Glomerular endothelial cell (primary cell): ENCODE measurements at regions not wholly inside any gene's neighbourhood (a gene's known extent, or its start where the extent isn't known, plus 50 kb on each side); places are given as distances from the start of the nearest gene placed in this dataset.

Experiments
- DNase-seq: peaks from one replicate; pipeline ENCODE4 v3.0.0-alpha.2; 2011; ENCODE audit warnings: low read depth, low spot score; ENCODE audit errors: extremely low read depth

DNA sequence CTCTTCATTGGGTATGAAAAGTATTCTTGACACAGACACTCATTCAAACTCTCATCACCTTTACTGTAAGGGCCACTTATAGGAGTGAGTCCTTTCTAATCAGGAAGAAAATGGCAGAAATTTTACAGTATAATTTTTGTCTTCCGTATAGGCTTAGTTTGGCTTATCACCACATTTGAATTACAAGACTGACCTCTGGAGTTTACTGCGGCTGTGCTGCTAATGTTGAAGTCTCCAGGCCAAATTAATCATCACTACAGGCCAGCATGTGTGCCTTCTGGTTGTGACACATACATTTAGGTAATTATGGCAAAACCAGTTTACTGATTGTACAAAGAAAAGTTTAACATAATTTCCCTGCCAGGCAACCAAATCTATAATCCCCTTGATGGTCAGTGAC, 753.6 kb upstream of the GCFC2 start:
- no peak for DNase-seq

DNA sequence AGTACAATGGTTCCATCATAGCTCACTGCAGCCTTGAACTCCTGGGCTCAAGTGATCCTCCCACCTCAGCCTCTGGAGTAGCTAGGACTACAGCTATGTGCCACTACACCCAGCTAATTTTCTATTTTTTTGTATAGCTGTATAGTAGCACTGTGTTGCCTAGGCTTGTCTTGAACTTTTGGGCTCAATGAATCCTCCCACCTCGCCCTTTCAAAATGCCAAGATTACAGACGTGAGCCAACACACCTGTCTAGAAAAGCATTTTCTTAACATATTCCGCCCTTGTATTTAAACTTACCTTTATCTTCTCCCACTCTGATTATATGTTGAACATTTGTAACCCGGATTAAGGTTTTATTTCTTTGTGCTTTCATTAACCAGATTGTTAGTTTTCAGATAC, 750.7 kb upstream of the GCFC2 start:
- no peak for DNase-seq

DNA sequence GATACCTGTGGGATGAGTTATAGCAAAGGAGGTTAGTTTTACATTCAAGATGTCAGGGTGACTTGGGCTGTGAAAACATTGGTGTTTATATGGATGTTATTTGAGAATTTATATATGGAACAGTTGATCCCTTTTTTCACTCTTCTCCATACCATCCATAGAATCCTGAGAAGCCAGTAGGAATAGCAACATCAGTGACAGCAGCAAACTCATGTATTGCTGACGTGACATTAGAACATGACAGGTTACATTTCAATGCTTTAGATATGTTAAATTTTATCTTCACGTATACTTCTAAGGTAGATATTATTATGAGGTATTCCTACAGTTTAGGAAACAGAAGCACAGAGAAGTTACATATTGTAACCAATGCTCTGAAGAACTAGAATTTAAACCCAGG, 745.2 kb upstream of the GCFC2 start:
- DNase-seq, result no peak

DNA sequence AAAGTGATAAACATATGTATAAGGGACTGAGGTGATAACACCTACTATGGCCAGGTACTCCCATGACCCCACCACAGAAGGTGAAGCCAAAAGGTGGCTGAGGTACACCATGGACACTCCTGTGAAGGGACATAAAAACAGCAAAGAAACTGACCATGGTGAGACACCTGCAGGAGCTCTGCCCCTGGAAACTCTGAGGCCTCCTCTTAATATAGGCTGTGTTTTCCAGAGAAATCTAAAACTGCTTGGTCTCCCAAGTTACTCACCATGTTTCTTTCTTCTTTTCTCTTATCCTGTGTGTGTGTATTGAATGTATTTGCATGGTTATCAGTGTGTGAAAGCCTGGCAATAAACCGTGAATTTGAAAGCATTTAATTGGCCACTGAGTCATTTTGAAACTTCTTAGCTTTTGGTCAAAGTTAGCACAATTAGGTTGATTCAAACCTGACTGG, 739.3 kb upstream of the GCFC2 start:
- DNase-seq, result no peak

DNA sequence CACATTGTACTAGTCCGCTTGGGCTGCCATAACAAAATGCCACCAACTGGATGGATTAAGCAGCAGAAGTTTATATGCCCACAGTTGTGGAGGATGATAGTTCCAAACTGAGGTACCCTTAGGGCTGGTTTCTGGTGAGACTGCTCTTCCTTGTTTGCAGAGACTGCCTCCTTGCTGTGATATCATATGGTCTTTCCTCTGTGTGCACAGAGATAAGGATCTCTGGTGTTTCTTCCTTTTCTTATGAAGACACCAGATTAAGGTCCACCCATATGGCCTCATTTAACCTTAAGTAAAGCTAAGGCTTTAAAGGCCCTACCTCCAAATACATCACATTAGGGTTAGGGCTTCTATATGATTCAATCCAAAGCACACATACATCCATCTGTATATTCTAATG, 738.2 kb upstream of the GCFC2 start:
- no peak for DNase-seq

DNA sequence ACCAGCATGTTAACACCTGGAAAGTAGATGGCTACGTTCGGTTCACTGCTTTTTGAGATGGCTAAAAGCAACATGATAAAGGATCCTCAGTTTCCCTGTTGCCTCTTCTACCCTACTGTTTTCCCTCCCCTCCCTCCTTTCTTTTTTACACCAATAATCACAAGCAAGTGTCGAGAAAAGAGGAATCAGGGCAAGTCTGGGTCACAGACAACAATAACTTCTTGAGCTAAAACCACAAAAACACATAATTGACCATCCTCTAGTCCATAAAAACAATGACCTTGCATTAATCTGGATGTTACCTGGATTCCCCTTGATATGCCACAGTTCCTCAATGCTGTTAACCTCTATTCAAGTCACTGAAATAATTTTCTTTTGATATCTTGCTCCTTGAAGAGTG, 736.6 kb upstream of the GCFC2 start:
- DNase-seq, result no peak

DNA sequence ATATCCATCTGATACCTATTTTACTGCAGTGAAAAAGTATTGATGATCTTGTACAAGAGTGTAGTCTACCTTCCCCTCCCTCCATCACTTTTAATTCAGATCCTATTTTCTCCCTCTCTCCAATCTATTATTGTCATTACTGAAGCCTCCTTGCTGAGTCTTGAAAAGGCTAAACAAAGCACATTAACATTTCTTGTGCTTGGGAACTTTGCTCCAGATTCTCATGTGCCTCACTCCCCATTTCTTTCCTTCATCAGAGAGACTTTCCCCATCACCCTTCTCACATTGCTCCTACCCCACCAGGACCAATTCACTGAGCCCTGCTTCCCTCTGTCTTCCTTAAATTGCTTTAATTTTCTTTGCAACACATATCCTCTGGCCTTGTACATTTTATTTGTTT, 736.2 kb upstream of the GCFC2 start:
- no peak for DNase-seq

DNA sequence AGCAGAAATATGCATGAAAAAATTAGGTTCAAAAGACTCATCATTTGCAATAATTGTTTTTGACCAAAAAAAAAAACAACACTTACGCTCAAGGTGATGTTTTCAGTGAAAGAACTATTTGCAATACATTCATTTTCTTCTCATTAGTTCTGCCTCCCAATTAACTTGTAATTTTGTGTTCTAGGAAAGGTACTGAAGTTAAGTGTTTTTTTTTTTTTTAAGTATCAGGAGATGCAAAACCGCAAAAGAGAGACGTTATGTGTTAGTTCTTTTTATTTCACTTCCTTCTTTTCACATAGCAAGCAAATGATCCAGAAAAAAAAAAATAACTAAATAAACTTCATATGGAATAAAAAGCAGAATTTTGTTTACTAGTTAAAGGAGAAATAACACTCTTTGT, 735.2 kb upstream of the GCFC2 start:
- DNase-seq, result no peak

DNA sequence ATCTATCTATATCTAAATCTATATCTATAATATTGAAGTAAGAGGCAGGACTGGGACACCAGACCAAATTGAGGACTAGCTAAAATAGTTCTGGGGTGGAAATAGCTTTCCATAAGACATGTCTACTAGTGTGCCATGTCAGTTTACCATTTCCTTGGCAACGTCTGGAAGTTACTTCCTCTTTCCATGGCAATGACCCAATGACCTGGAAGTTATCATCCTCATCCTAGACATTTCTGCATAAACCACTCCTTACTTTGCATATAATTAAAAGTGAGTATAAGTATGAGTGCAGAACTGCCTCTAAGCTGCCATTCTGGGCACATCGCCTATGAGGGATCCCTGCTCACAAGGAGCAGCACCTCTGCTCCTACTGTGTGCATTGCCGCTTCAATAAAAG, 734.0 kb upstream of the GCFC2 start:
- DNase-seq, result no peak

DNA sequence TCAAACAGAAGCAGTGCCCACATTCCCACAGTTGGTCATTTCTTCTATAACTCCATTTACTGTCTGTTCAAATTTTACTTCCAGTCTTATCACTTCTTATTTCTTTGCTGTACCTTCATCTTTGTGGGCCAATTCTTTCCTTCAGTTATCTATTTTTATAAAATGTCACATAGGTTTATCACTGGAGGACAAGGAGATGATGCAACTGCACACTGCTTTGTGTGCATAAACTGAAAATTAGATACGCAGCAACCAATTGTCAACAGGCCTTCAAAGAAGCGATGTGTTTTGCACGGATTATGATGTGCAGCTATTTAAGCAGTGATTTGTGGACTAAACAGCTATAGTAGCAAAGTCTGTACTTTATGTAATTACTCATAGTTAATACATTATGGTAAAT, 726.8 kb upstream of the GCFC2 start:
- DNase-seq, result no peak

DNA sequence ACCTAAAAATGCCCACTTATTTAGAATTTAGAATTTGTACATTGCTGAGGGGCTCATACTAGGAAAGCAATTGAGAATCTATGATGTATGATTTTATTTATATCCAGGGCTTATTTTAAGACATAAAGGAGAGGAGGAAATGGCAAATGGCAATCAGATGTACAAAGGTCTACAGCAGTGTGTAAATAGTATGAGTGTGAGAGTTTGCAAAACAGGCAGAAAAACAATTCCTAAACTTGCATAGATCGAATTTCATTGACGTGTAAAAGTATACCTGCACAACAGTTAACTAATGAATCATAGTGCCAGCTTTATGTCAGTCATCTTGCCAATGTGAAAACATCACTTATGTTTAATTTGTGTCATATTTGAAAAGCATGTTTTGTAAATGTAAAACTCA, 718.7 kb upstream of the GCFC2 start:
- no peak for DNase-seq

DNA sequence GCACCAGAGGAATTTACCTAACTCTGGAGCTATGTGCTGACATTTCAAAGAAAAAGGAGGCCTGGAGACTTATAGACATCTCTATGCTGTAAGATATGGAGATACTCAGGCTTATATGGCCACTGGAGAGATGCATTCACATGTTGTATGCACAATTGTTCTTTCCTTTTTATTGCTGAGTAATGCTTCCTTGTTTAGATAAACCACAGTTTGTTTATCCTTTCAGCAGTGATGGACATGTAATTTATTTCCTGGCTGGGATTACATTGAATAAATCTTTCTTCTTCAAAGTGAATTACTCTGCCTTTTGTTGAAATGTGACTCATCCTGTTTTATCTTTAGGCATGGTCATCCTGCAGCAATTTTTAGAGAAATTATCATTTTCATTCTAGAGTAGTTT, 716.7 kb upstream of the GCFC2 start:
- no peak for DNase-seq

DNA sequence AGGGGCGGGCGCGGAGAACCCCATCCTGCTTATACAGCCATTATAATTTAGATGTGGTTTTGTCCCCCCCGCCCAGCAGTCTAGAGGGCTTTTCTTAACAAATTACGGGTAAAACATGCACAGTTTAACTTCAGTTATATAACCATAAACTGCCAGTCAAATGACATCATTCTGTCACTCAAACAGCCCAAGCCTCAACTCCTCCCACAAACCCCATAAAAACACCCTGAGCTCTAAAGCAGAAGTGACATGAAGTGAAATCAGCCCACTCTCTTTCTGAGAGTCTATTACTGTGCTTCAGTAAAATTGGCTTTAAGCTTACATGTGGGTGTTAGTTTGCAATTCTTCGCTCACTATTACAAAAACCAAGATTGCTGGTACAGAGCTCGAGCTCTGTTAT, 705.1 kb upstream of the GCFC2 start:
- no peak for DNase-seq

DNA sequence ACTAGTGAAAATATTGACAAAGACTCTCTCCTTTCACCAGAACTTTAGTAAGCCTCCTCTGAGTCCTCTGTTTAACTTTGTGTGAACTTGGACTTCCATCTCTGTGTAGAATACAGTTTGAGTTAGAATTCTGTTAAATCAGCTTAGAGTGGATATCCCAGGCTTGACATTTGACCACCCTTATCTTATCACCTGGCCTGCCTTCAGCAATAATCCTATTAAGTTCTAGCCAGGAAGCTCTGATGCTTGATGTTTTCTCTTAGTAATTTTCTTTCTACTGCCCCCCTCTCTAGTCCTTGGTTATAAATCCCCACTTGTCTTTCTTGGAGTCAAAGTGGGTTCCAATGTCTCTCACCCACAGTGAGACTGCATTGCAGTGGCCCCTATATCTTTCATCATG, 702.7 kb upstream of the GCFC2 start:
- no peak for DNase-seq

DNA sequence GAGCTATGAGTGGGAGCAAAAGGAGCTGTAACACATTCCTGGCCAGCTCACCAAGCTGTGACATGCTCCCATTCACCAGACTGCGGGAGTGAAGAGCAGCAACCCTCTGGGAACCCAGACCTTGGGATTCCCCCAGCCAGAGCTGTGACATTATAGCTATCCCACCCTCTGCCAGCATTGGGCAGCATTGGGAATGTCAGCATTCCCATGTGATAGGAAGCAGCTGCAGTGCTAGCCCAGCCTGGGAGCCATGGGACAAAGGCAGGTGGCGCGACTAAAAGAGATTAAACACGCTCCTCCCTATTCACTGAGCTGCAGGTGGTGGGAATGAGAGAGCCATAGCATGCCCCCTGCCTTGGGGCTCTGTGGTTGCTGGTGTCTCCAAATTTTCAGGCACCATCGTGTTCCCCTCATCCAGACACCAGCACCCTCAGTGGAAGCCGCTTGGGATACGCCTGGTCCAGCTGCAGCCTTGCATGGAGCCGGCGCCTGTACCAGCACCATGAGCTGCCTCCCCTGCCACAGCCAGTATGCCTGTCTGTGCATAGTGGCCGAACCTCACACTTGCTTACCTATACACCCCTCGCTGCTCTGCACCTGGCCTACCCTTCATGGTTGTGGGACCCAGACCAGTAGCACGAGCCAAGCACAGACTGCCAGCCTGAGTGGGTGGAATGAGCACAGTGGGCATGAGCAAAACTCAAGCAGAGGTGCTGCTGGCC, 695.6 kb upstream of the GCFC2 start:
- no peak for DNase-seq

DNA sequence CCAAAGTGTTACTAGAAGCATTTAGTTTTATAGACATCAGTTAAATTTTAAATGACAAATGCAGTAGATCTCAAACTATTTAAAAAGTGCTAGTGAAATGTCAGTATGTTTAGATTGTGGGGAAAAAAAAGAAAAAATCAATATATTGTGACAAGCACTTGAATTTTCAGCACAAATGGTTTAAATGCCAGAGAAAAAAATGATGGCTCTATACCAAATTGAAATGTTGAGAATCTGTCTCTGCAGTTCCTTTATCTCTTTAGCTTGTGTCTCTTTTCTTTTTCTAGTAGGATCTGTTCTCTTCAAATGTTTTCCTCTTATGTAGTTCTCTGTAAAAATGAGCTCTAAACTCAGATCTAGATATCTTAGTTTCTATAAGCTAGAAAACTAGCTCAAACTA, 682.6 kb upstream of the GCFC2 start:
- no peak for DNase-seq

DNA sequence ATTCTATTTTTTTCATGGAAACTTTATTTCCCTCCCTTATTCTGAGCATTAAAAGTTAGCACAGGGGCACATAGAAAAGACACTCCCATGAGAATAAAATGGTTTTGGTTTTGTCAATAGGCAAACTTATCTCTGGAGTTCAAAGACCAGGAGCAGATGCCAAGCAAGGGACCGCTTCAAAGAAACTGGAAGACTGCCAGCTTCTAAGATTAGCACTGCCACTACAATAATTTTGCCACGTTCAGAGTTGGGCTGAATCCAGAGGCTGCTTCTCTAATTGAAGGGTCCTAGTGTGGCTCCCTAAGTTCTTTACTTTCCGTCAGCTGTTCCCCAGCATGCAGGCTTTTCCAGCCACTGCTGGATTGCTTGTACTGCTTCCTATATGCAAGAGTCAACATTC, 681.0 kb upstream of the GCFC2 start:
- no peak for DNase-seq

DNA sequence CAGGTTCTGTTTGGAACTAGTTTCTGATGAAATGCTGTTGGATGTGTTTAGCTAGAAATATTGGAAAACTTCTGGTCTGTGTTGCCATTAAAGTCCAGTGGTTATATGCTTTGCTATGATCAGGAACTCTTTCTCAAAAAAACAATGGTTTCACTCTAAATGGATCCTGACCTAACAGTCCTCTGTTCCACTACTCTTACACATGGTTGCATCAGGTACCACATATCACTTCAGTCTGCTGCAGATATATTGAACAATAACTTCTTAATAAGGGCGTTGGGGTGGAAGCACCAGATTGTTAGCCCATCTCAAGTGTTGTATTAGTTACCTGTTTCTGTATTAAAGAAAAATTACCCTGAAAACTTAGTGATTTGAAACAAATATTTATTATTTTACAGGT, 676.6 kb upstream of the GCFC2 start:
- DNase-seq, result no peak

DNA sequence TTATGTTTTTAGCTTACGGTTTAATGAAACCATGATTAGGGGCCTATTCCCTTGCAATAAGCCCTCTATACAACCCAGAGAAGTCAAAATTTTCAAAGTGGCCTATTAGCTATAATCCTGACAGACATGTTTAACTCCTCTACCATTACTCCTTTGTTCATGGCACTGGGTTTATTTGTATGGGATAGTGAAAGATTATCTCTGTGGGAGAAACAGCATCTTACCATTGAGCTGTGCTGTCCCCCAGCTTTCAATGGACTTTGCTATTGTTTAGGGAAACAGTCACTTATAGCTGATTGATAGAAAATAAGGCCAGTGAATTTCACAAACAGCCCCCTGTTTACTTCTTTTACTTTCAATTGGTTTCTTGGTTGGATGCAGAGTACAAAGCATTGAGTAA, 675.2 kb upstream of the GCFC2 start:
- no peak for DNase-seq

DNA sequence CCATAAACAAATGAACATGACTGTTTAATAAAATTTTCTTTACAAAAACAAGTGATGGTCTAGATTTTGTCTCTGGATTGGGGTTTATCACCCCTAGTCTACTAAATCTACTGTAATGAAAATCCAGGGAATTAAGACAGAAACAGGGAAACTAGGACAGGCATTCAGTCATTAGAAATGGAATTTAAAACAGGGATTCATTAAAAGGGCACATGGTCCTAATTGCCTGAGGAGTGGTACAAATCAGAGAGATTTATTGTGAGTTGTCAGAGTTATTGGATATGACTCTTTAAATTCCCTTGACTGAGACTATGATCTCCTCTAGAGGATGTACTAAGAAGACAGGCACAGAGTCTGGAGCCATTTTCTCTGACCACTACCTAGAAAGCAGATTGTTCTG, 670.9 kb upstream of the GCFC2 start:
- DNase-seq, result no peak

DNA sequence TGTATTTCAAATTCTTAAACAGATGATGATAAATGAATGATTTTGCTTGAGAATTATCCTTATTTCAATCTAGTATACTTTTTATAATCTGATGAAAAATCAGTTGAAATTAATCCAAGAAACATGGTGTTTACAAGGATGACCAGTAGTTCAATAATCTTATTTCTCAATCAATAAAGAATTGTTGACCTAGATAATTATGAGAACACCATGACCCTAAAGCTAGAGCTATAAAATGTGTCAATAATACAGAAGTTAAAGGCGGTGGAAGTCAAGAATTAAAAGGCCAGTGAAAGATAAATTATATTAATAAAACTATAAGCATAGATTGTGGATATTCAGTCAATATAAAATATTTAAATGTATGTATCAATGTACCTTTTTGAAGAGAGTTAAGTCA, 667.4 kb upstream of the GCFC2 start:
- DNase-seq, result no peak

DNA sequence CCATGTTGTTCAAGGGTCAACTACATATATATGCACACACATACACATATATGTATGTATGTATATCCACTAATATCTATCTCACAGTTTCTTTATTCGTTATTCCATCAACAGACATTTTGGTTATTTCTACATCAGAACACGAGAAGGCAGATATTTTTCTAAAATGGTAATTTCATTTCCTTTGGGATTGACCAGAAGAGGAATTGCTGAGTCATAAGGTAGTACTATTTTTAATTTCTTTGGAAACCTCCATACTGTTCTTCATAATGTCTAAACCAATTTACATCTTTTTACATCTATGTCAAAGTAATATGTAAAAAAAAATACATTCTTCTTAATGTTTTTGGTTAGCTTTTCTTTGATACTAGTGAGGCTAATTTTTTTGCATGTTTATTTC, 630.7 kb upstream of the GCFC2 start:
- no peak for DNase-seq

DNA sequence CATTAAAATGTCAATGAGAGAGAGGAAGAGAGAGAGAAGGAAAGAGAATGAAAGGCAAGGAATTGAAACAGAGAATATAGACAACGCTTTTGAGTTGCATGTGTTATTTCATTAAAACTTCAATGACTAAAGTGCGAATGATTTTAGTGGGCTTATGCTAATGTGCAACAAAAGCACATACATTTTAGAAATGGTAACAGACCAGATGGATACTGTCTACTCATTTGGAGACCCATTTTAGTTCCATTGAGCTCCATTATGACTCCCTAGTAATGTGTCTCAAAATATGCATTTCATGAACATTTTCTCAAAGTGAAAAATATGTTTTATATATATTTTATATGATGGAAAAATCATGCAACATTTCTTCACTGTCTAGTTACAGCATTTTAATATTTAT, 622.2 kb upstream of the GCFC2 start:
- no peak for DNase-seq
